Femur (tissue), 1 donor: ENCODE measurements at regions not wholly inside any gene's neighbourhood (a gene's known extent, or its start where the extent isn't known, plus 50 kb on each side); places are given as distances from the start of the nearest gene placed in this dataset.
A peak's percentile ranks its signal among the peaks of the same experiment; 100 is the strongest.

Source experiments
- DNase-seq: peaks from one replicate; pipeline ENCODE4 v3.0.0-alpha.2; 2017

DNA sequence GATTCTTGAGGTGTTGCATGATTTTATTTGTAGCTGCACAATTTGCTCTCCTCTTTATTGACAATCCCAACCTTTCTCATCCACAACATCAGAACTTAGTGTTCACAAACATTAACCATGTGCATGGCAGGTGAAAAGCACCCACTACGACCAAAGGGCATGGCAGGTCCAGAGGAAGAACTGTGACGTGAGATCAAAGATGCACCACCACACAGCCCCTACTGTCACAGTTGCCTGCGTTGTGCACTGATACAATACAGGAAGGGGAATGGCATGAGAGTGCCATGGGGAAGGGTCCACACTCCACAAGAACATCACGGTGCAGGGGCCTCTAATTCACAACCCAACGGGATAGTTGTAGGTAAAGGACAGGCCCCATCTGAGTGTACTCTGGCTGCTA, 217.1 kb upstream of the PFKP start:
- DNase-seq: no peak

DNA sequence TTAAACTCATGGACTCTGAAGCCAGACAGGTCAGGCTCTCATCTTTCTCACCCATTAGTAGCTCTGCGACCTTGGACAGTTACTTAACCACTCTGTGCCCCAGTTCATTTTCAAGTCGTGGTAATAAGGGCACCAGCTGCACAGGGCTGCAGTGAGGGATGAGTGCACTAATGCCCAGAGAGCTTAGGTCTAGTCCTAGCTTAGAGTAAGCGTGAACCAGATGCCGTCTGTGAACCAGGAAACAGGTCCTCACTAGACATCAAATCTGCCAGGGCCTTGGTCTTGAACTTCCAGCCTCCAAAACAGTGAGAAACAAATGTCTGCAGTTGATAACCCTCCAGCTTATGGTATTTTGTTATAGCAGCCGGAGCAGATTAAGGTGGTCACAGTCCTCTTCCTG, 222.4 kb upstream of the PFKP start:
- no peak for DNase-seq

DNA sequence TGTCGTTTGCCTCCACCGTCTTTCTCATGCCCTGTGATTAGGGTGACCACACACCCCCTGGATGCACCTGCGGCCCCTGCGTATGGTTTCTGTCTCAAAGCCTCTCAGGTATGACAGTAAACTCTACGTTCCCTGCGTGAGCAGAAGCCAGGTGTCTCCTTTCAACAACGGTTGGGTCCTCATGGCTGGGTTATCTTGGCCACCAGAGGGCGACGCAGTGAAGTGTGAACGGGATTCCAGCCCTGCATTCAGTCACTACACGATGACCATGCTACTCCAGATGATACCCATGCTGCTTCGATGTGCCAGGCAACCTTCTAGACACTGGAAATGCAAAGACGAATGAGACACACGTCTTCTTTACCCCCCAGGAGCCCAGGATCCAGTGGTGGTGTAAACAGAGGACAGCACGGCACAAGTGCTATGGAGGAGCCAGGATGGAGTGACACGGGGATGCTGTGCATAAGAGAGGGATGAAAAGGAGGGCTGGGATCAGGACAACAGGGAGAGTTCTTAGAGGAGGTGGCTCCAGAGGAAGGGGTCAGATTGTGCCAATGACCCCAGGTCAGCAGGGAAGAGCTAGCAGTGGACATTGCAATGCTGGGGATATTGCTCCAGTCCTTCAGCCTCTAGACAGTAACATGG, 228.1 kb upstream of the PFKP start:
- no peak for DNase-seq

DNA sequence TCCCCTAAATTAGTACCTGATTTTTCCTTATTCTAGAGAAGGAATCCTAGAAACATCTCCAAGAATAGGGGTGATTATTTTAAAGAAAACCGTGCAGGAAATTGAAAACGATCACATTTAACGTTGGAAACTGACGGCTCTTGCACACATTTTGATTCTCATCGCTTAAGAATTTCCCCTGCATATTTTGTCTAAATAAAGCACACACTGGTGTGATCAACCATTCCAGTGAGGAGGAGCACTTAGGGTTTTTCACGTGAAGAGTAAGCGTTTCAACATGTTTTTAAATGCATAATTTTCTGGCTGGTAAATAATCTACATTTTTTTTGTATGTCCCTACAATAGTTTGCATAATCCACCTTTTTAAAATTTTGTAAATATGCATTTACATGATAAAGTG, 229.7 kb upstream of the PFKP start:
- DNase-seq: no peak

DNA sequence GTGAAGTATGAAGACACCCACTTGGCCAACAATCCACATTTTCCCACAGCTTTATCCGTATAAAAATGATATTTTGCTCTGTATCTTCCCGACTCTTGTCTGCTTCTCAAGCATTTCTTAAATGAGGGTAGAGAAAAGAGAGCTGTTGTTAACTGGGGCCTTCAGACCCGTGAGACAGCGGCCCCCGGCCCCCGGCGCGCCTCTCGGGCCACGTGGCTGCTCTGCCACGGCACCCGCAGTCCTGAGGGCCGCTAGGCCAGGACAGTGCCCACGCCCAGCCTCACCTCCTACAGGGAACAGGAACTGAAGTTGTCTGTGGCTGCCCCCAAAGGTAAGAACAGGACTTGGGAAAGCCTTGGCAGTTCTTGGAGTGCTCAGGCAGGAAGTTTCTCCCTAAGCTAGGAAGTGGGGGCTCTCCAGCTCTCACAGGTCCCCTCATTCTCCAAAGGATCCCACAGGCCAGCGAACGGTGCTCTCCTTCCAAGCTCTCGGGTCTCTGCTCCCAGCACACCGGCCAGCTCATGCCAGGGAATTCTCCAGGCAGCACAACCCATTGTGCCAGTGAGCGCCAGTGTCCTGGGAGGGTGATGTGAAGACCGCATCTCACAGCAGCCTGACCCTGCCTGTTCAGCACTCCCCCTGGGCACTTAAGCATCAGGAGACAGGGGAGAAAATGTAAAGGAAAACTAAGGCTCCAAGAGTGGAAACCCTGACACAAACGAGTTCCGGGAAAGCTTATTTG, 230.3 kb upstream of the PFKP start:
- DNase-seq: no peak

DNA sequence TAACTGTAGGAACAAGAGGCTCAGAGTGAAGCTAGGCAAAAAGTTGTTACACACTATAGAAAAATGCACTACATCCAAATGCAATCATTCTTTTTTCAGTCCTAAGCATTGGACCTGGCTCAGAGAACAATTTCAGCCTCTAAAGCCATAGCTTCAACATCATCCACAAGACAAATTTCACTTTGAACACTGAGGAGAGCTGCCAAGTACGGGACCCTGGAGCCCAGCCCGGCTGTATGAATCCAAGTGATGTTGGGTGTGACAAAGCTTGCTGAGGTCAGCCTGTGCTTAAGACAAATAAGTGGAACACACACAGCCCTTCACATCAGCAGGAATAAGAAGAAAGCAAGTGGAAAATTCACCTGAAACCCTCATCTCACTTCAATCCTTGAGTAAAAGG, 233.1 kb upstream of the PFKP start:
- peak; percentile 47 for DNase-seq

DNA sequence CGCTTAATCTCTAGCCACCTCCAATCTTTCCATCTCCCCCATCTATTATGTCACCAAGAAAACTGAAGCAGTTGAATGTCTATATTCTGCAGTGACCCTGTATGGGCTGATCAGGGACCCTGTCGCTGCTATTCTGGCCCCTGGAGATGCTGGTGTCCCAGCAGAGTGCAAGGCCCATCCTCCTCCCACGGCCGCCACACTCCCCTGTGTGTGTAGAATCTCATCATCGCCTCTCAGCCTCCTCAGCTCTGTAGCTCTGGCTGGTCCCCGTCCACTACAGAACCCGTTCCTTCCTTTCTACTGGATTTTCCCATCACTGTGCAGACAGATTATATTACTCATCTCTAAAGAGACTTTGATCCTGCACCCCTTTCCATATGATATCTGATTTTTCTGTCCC, 235.8 kb upstream of the PFKP start:
- DNase-seq: no peak

DNA sequence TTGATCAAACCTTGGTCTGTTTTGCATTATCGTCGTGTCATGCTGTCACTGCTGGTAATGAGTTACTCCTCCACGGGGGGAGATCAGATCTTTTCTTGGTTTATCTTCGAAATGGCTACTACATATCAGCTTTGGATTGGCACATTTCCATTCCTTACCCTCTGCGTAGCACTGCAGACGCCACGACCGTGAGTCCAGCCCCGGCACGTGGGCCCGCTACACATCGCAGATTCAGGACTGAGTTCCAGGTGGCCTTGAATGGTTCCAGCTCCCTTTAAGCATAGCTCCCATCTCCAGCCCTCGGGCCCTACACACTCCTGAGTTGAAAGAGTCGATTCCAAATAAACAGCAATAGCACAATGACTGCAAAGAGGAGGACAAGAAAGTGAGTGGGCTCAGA, 238.6 kb upstream of the PFKP start:
- no peak for DNase-seq

DNA sequence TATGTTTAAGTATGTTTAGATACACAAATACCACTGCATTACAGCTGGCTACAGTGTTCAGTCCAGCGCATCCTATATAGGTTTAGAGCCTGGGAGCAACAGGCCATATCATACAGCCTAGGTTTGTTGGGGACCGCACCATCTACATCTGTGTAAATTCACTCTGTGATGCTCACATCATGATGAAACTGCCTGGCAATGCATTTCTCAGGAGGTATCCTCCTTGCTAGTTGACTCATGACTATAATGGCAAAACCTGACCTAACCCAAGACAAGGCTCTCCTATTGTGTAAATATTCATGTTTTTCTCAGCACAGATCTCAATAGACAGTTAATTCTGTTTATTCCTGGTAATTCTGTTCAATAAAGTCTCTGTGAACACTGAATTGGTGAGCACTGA, 240.7 kb upstream of the PFKP start:
- no peak for DNase-seq

- DNase-seq: no peak
These were observed 241.5 kb upstream of the PFKP start for GRCh38 chr10:2825841-2826240.

DNA sequence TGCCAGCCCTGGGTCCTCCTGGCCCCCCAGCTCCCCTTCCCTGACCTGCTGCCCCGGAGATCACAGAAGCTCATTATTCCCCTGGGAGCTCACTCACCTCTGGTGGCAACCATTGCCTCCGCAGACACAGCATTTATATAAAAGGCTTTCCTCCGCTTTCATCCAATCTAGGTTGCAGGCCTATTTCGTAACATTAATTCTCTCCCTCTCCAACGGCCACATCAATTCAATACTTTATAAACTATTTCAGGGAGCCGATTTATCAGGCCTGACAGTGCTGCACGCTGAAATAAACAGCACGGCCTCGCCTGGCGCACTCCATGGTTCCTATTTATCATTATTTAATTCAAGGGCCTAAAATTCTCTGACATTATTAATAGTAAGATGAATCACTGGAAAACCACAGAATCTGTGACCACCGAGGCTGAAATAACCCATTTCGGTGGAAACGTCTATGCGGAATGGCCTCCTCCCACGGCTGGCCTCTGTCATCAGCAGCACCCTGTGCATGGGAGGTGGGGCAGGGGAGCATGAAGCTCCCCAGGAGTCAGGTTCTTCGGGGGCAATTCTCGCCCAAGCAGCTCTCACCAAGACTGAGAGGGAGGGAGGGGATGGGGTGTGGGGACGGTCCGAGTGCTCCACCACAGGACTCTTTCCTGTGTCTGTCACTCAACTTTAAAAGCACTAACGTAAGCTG, 249.3 kb upstream of the PFKP start:
- DNase-seq: no peak

- DNase-seq: no peak
These were observed 253.7 kb upstream of the PFKP start for GRCh38 chr10:2813693-2814092.

DNA sequence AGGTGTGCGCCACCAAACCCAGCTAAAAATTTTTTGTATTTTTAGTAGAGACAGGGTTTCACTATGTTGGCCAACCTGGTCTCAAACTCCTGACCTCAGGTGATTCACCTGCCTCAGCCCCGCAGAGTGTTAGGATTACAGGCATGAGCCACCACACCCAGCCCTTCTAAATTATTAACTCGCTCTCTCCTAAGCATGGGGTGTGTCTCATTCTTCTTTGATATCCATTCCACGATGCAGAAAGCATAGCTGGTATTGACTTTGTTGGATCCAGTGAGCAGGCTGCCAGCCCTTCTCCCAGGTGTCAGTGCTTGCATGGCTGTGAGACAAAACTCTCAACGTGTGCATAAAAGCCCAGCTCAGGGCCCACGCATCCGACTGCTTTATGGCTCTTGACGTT, 254.1 kb upstream of the PFKP start:
- no peak for DNase-seq

DNA sequence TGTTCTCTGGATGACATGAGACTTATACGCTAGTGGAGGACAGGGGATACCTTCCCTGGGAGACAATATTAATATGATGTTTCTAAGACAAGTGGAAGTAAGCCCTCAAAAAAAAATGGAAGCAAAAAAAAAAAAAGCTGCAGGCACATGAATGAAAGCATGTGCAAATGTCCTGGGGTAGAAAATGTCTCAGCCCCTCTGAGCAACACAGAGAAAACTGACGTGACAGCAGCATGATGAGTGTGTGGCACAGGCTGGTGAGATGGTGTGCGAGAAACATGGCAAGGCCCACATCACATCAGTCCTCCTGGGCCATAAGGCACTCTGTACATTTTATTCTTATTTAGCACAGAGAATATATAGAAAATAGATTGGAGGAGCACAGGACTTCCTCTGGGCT, 254.7 kb upstream of the PFKP start:
- no peak for DNase-seq

GRCh38 chr10:2800178-2800577, 267.2 kb upstream of the PFKP start:
- no peak for DNase-seq

DNA sequence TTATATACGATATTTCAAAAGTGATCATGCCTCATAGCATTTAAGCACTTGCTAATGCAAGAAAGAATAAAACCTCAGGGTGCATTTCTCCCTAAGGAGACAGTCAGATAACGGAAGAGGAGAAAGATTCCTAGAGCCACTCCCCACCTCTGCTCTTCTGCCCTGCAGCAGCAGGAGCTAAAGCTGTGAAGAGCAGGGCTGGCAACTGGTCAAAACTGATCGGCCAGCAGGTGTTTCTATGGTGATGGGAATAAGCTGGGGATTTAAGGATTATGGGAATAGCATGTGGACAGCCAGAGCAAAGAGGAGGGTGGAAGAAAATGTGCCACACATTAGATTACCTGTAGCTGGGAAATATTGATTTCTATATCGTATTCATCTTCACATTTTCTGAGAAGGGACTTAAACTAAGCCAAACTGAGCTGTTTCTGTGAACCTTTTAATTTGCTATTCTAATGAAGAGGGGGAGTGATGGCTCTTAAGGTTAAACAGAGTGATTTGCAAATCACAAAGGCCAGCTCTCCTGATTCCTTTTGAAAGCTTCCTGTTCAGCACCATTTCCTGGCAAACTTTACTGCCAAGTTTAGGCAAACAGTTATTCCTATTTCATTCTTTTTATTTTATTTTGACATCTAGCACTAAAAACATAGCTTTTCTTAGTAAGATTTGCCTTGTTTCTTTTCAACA, 268.9 kb upstream of the PFKP start:
- no peak for DNase-seq

GRCh38 chr10:2791774-2792443, 275.4 kb upstream of the PFKP start:
- DNase-seq: no peak

- no peak for DNase-seq
These were observed 276.8 kb upstream of the PFKP start for GRCh38 chr10:2790396-2791188.

DNA sequence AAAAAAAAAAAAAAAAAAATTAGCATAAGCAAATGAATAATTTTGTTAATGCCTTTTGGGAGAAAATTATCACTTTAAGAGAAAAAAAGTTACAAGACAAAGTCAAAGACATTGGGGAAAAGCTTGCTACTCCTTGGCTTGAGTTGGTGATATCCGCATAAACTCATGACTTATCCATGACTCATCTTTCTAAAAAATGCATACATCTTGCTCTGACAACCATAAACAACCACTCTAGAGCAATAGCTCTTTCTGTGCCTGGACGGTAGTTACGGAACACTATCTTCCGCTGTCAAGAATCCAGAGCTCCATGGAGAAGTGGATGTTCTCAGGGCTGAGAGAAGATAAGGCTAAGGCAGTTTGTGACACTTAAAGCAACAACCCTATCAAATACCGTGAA, 281.1 kb upstream of the PFKP start:
- DNase-seq: no peak

DNA sequence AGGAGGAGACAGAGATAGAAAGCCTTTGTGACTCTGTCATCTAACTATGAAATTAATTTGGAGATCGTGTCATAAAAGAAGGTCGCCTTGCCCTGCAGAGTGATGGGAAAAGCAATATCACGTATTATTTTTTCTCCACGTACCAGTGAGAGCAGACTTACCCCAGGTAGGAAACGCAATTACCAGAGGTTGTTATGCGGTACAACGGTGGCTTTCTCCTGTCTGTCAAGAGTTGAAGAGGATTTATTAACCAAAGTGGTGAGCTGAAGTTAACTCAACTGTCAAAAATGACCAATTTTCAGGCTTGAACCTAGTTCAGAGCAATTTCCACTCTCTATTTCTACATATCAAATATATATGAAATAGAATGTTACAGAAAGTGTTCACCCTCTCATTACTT, 282.6 kb upstream of the PFKP start:
- DNase-seq: no peak

DNA sequence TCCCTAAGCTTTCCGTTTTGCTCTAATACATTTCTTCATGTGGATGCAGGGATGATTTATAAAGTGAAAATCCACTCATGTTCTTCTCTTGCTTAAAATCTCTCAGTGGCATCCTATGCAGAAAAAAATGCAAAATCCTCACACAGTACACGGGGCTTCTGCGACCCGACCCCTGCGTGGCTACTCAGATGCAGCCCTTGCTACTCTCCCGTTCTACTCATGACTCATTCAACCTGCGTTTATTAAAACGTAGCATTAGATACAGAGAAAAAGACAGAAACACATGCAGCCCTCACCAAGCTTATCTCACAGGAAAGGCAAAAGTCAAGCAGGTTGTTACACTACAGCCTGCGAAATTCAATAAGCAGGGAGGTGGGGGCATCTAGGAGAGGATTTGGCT, 284.4 kb upstream of the PFKP start:
- DNase-seq: no peak

DNA sequence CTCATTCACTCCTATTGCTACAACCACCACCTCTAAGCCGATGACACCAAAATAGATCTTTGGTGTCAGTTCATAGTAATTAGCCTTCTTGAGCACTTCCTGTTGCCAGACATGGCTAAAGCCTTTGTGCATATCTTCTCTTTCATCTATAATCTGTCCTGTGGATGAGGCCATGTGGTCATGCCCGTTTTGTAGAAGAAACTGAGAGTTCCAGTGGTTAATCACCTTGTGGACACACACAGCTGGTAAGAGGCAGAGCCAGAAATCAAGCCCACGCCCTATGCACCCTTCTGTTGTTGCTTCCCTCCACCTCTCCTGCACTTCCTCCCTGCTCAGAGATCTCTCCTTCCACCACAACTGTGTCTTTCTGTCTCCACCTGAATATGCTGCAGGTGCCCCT, 285.1 kb upstream of the PFKP start:
- DNase-seq: no peak
